HepG2 (cell line): ENCODE measurements at regions not wholly inside any gene's neighbourhood (a gene's known extent, or its start where the extent isn't known, plus 50 kb on each side); places are given as distances from the start of the nearest gene placed in this dataset.

Source experiments
- ATAC-seq: fragments of 200-7000 bp; cut with Tn5 transposase; 3 replicates; pipeline ENCODE4 v1.9.1; 2020; ENCODE audit warnings: mild to moderate bottlenecking, moderate library complexity
- BruUV-seq: library from RNA; stranded (reverse); fragments of 400-500 nt; replicated peaks from 2 replicates; lab custom pipeline; 2021; lab: Mats Ljungman, UMichigan
- CTCF ChIA-PET: fragments of 300-600 bp; formaldehyde crosslinking; extraction: SDS; loops from one replicate; lab custom pipeline; 2021; ENCODE audit warnings: low total read pairs, inconsistent platforms, low intra/inter-chr PET ratio; lab: Yijun Ruan, JAX
- POLR2A ChIA-PET: fragments of 350-600 bp; sonication (Branson Sonifier 250); formaldehyde crosslinking; loops from one replicate; lab custom pipeline; 2020; ENCODE audit warnings: antibody characterized with exemption, inconsistent platforms; lab: Yijun Ruan, JAX
- DNase-seq: peaks from one replicate; pipeline ENCODE4 v3.0.0-alpha.2; 2015; ENCODE audit warnings: low spot score
- FAIRE-seq: peaks from 3 replicates; lab custom pipeline; 2011; peaks lifted over from hg19 to GRCh38; lab: Jason Lieb, UNC
- H2AFZ ChIP-seq: one replicate; pipeline ENCODE4 v1.6.1; 2011; ENCODE audit warnings: low read length, inconsistent platforms
- H3K27ac ChIP-seq: fragments of 300-600 bp; 3 replicates; pipeline ENCODE4 v1.8.0; 2011; ENCODE audit warnings: mixed run types, mild to moderate bottlenecking, mixed read lengths, low read length, inconsistent platforms; ENCODE audit not compliant: insufficient read depth; ENCODE audit errors: extremely low read length
- H3K27me3 ChIP-seq, 2 experiments: fragments of 200-600 bp in 1 of 2; 2 replicates in 1 of 2; 3 replicates in 1 of 2; pipeline versions ENCODE4 v1.6.0 to v1.8.0; 2011; ENCODE audit warnings: low read length in 2 of 2, mild to moderate bottlenecking in 2 of 2, moderate library complexity in 2 of 2, inconsistent platforms in 1 of 2; ENCODE audit not compliant: insufficient read depth in 2 of 2, control insufficient read depth in 1 of 2
- H3K36me3 ChIP-seq, 2 experiments: fragments of 200-600 bp in 1 of 2; replicated peaks in 1 of 2; 2 replicates in 1 of 2; 3 replicates in 1 of 2; pipeline versions ENCODE4 v1.5.1 to v1.8.0; 2011; ENCODE audit warnings: low read length in 2 of 2, inconsistent platforms in 1 of 2; ENCODE audit not compliant: insufficient read depth in 2 of 2, control insufficient read depth in 1 of 2
- H3K4me1 ChIP-seq: 2 replicates; pipeline ENCODE4 v1.5.1; 2012; ENCODE audit warnings: low read length, inconsistent platforms; ENCODE audit not compliant: insufficient read depth
- H3K4me2 ChIP-seq: 2 replicates; pipeline ENCODE4 v1.6.0; 2011; ENCODE audit warnings: low read depth, low read length, inconsistent platforms
- H3K4me3 ChIP-seq, 3 experiments: fragments of 200-600 bp in 1 of 3; sonication (generic), shearing (Covaris generic) in 1 of 3; replicated peaks in 1 of 3; 2 replicates each; pipeline ENCODE4 v1.5.1; 2011 to 2016; ENCODE audit warnings: low read length in 3 of 3, inconsistent platforms in 2 of 3, low read depth in 2 of 3, mild to moderate bottlenecking in 2 of 3, control low read depth in 1 of 3, mixed read lengths in 1 of 3; ENCODE audit not compliant: insufficient read depth in 1 of 3
- H3K79me2 ChIP-seq: one replicate; pipeline ENCODE4 v1.6.1; 2011; ENCODE audit warnings: low read length, inconsistent platforms; ENCODE audit not compliant: insufficient read depth
- H3K9ac ChIP-seq: 2 replicates; pipeline ENCODE4 v1.6.0; 2011; ENCODE audit warnings: mild to moderate bottlenecking, low read depth, low read length, inconsistent platforms; ENCODE audit not compliant: insufficient read depth
- H3K9me3 ChIP-seq: 2 replicates; pipeline ENCODE4 v1.5.1; 2012; ENCODE audit warnings: mild to moderate bottlenecking, low read length
- H4K20me1 ChIP-seq: 2 replicates; pipeline ENCODE4 v1.6.0; 2011; ENCODE audit warnings: inconsistent platforms, mild to moderate bottlenecking, low read length, moderate library complexity; ENCODE audit not compliant: insufficient read depth
- MIER2 ChIP-seq: IDR thresholded peaks from 2 replicates; pipeline ENCODE4 v1.6.1; 2016; ENCODE audit warnings: missing biosample characterization, missing genetic modification reagents
- MYNN ChIP-seq: sonication (generic); formaldehyde crosslinking; IDR thresholded peaks from 2 replicates; pipeline ENCODE4 v1.4.0; 2020; ENCODE audit warnings: mild to moderate bottlenecking, low read depth, missing genetic modification reagents
- RAD51 ChIP-seq: fragments of 450-650 bp; IDR thresholded peaks from 2 replicates; pipeline ENCODE4 v1.6.1; 2016; ENCODE audit warnings: borderline replicate concordance
- RARA ChIP-seq: IDR thresholded peaks from 2 replicates; pipeline ENCODE4 v1.6.1; 2016; ENCODE audit warnings: missing genetic modification reagents, missing compliant biosample characterization
- REL ChIP-seq: sonication (generic); formaldehyde crosslinking; conservative IDR thresholded peaks from 2 replicates; pipeline ENCODE4 v1.8.0; 2022; ENCODE audit warnings: mild to moderate bottlenecking, missing genetic modification reagents, moderate library complexity
- TEF ChIP-seq: sonication (generic); formaldehyde crosslinking; IDR thresholded peaks from 2 replicates; pipeline ENCODE4 v1.5.0; 2020; ENCODE audit warnings: missing genetic modification reagents
- THYN1 ChIP-seq: sonication (generic); formaldehyde crosslinking; IDR thresholded peaks from 2 replicates; pipeline ENCODE4 v1.8.1; 2023; ENCODE audit warnings: low read depth, mild to moderate bottlenecking, moderate library complexity, missing genetic modification reagents, borderline replicate concordance
- TOE1 ChIP-seq: sonication (generic); formaldehyde crosslinking; IDR thresholded peaks from 2 replicates; pipeline ENCODE4 v1.4.0; 2020; ENCODE audit warnings: mild to moderate bottlenecking, missing genetic modification reagents
- TRIM22 ChIP-seq: fragments of 450-650 bp; IDR thresholded peaks from 2 replicates; pipeline ENCODE4 v1.6.1; 2017
- YEATS4 ChIP-seq: sonication (generic); formaldehyde crosslinking; IDR thresholded peaks from 2 replicates; pipeline ENCODE4 v1.4.0; 2020; ENCODE audit warnings: missing genetic modification reagents, borderline replicate concordance
- ZNF280D ChIP-seq: sonication (generic); formaldehyde crosslinking; IDR thresholded peaks from 2 replicates; pipeline ENCODE4 v1.5.1; 2020; ENCODE audit warnings: mild to moderate bottlenecking, missing genetic modification reagents
- ZNF720 ChIP-seq: sonication (generic); formaldehyde crosslinking; IDR thresholded peaks from 2 replicates; pipeline ENCODE4 v1.4.0; 2020; ENCODE audit warnings: missing genetic modification reagents
- ZSCAN31 ChIP-seq: sonication (generic); formaldehyde crosslinking; IDR thresholded peaks from 2 replicates; pipeline ENCODE4 v1.5.0; 2020; ENCODE audit warnings: low read depth, mild to moderate bottlenecking, missing genetic modification reagents
- WGBS: methylation state at CpG from one replicate; pipeline ENCODE4 v1.1.6; 2017; ENCODE audit warnings: low lambda C conversion rate; 5-methylcytosine and 5-hydroxymethylcytosine counted together
- in situ Hi-C: cut with HindIII; loops from 2 replicates; pipeline ENCODE4 v1.10.0; 2017; ENCODE audit warnings: low pct_unique_long_range_greater_than_20kb; ENCODE audit not compliant: extremely low pct_ligation_motif_present
- intact Hi-C: fragments of 100-400 bp; cut with micrococcal nuclease; formaldehyde crosslinking; loops from one replicate; pipeline ENCODE4 v1.10.0; 2022; ENCODE audit not compliant: unreplicated experiment
- TF ChIP-seq, protein P1 (sequence below): sonication (generic); formaldehyde crosslinking; IDR thresholded peaks from 2 replicates; pipeline ENCODE4; 2020; ENCODE audit warnings: missing genetic modification reagents, mild to moderate bottlenecking, borderline replicate concordance

DNA sequence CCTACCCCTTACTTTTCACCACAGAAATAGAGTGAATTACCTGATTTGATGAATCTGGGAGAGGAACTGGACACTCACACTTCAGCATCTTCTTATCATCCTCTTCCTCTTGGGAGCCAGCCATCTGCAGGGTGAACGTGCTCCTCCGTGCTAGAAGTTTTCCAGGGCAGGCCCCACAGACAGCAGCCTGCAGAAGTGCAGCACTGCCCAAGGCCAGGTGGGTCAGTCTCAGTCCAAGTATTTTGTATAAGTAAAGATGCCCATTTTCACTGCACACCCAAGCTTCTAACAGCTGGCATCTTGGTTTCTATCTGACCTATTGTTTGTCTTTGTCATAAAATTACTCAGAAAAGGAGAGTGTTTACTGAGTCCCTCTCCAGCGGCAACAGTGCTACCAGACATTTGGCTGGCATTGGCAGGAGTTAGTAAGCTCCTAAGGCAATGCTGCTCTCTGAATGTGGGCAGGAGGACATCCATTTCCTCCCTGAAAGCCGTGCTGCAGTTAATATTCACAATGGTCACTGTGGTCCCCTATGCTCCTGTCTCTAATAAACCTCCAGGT lies 222.6 kb upstream of the CTAGE1 start:
- no peak for FAIRE-seq
- Histone ChIP-seq H3K27ac (no peak overlapping the region), H3K4me2 (no peak overlapping the region), H3K79me2 (no peaks in the 10 kb centered on the region), H3K36me3 (no peaks in the 10 kb centered on the region), H4K20me1 (no peaks in the 10 kb centered on the region), H3K9me3 (no peaks in the 10 kb centered on the region), H2AFZ (no peak overlapping the region), H3K9ac (no peak overlapping the region), H3K4me1 (peaks cover 25% of the 10 kb centered on the region), H3K4me3 (no peak overlapping the region), H3K27me3 (no peaks in the 10 kb centered on the region)
- in situ Hi-C loops (no loop called here), intact Hi-C loops (no loop called here)
- TF ChIP-seq THYN1 (CRISPR knock-in tag) (no peak), MYNN (CRISPR knock-in tag) (no peak), TRIM22 (no peak), ZNF720 (no peak), ZSCAN31 (CRISPR knock-in tag) (no peak), ZNF280D (CRISPR knock-in tag) (no peak), MIER2 (CRISPR knock-in tag) (no peak), TOE1 (CRISPR knock-in tag) (no peak), YEATS4 (CRISPR knock-in tag) (no peak), RAD51 (no peak), REL (CRISPR knock-in tag) (no peak), RARA (CRISPR knock-in tag) (no peak), TEF (no peak)
- TF ChIP-seq, protein P1, sequence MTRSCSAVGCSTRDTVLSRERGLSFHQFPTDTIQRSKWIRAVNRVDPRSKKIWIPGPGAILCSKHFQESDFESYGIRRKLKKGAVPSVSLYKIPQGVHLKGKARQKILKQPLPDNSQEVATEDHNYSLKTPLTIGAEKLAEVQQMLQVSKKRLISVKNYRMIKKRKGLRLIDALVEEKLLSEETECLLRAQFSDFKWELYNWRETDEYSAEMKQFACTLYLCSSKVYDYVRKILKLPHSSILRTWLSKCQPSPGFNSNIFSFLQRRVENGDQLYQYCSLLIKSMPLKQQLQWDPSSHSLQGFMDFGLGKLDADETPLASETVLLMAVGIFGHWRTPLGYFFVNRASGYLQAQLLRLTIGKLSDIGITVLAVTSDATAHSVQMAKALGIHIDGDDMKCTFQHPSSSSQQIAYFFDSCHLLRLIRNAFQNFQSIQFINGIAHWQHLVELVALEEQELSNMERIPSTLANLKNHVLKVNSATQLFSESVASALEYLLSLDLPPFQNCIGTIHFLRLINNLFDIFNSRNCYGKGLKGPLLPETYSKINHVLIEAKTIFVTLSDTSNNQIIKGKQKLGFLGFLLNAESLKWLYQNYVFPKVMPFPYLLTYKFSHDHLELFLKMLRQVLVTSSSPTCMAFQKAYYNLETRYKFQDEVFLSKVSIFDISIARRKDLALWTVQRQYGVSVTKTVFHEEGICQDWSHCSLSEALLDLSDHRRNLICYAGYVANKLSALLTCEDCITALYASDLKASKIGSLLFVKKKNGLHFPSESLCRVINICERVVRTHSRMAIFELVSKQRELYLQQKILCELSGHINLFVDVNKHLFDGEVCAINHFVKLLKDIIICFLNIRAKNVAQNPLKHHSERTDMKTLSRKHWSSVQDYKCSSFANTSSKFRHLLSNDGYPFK (CRISPR knock-in tag), result no peak
- no TSS peak for BruUV-seq
- no peak for ATAC-seq
- WGBS, result 24% methylated on average over 4 of the region's 4 CpGs
- DNase-seq, result no peak
- CTCF ChIA-PET, result no interaction called here
- POLR2A ChIA-PET, result no interaction called here
